T follicular helper cell (primary cell): ENCODE measurements at regions not wholly inside any gene's neighbourhood (a gene's known extent, or its start where the extent isn't known, plus 50 kb on each side); places are given as distances from the start of the nearest gene placed in this dataset.
"Not testable (repeated sequence)": the region's sequence is repeated elsewhere in the genome, so short reads cannot be mapped to it uniquely, and the experiment has no call there.

Experiments
- DNase-seq: peaks from one replicate; pipeline ENCODE4 v3.0.0-alpha.2; 2020; ENCODE audit warnings: low read depth

- DNase-seq = no peak
These were observed 58.3 kb upstream of the SHB start for GRCh38 chr9:38127271-38127839.

- DNase-seq = no peak
These were observed 57.7 kb upstream of the SHB start for GRCh38 chr9:38126730-38127129.

GRCh38 chr9:38125889-38126288 lies 56.9 kb upstream of the SHB start:
- no peak for DNase-seq

- not testable (repeated sequence) for DNase-seq
These were observed 54.3 kb upstream of the SHB start for GRCh38 chr9:38123359-38123758.

GRCh38 chr9:38120961-38121360 lies 51.9 kb upstream of the SHB start:
- no peak for DNase-seq

DNA sequence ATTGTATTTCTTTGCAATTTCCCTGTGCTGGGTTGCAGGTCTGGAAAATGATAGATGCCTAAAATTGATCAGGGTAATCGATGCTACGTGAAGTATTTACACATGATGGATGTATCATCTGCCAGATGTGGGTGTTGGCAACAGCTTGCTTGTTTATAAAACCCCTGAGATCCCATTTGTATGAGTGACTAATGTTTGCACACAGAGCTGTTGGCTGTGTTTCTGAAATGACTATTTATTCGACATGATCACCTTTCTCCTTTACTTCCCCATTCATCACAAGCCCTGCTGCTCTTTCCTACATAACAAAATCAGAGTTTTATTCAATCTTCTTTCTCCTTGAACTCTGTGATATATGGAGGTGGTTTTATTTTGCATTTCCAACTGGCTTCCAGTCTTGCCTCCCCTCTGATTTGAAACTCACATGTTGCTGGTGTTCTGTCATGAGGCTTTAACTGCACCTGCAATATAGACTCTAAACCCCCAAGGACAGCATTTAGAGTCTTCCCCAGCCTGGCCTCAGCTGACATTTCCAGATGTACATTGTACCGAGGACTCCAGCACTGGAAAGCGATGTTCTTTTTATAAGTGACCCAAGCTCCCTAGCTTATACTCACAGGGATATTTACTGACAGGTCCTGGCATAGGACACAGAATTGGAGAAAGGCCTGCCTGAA lies 50.7 kb upstream of the SHB start:
- DNase-seq = no peak

- no peak for DNase-seq
These were observed 49.9 kb upstream of the SHB start for GRCh38 chr9:38118862-38119438.
